ENCODE measurements at regions not wholly inside any gene's neighbourhood (a gene's known extent, or its start where the extent isn't known, plus 50 kb on each side); places are given as distances from the start of the nearest gene placed in this dataset.

GRCh38 chr10:56912043-56912442, 551.0 kb upstream of the ZWINT start (continued):
- TF ChIP-seq ZBTB25 (CRISPR knock-in tag; IDR thresholded peaks at IDR 0.05), result no peak

DNA sequence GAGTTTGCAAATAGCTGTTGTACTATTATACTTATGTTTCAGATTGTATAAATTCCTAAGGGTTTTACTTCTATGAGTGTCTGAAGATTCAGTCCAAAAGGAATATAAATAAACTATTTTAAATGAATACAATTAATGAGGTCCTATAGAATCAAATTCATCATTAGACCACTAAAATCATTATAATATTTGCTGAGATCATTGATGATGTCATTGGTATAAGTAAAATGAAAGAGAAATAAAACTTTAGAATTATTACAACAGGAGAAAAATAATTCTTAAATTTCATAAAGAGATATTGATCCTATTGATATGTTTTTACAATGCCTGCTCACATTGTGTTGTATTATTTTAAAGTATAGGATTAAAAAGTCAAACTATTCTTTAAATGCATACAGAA, 544.0 kb upstream of the ZWINT start:
- Histone ChIP-seq H3K9me3 (ENCODE audit: low read length) (no peaks in the 10 kb centered on the region), H3K9ac (ENCODE audit: insufficient read depth, low read depth, low read length) (no peak overlapping the region), H3K4me1 (ENCODE audit: insufficient read depth, low read length) (no peaks in the 10 kb centered on the region), H3K4me2 (ENCODE audit: low read depth, low read length) (no peak overlapping the region), H3K27ac (ENCODE audit: extremely low read length, insufficient read depth, low read length) (no peak overlapping the region), H3K36me3 (replicated peaks in 1 of 2; ENCODE audit: control insufficient read depth in 1 of 2, insufficient read depth in 2 of 2, low read length in 2 of 2) (no peaks in the 10 kb centered on the region), H3K79me2 (ENCODE audit: insufficient read depth, low read length) (no peaks in the 10 kb centered on the region), H3K27me3 (ENCODE audit: control insufficient read depth in 1 of 2, insufficient read depth in 2 of 2, low read length in 2 of 2) (no peaks in the 10 kb centered on the region), H2AFZ (ENCODE audit: low read length) (no peak overlapping the region), H3K4me3 (replicated peaks in 1 of 3; ENCODE audit: insufficient read depth in 1 of 3, low read depth in 2 of 3, low read length in 3 of 3) (no peak overlapping the region), H4K20me1 (ENCODE audit: insufficient read depth, low read length) (no peaks in the 10 kb centered on the region)
- TF ChIP-seq ZFP36 (IDR thresholded peaks at IDR 0.05; ENCODE audit: borderline replicate concordance, low read depth, low read length, partially characterized antibody) (no peak), PCBP1 (IDR thresholded peaks at IDR 0.05; ENCODE audit: borderline replicate concordance, low read depth, low read length) (no peak), ATF7 (IDR thresholded peaks at IDR 0.05) (peak; percentile 84), ATF7 (CRISPR knock-in tag; IDR thresholded peaks at IDR 0.05) (no peak), CBX5 (CRISPR knock-in tag; IDR thresholded peaks at IDR 0.05; ENCODE audit: borderline replicate concordance) (no peak)
- ATAC-seq (no peak), DNase-seq (ENCODE audit: low spot score) (no peak), FAIRE-seq (no peak)
- POLR2A ChIA-PET, result no interaction called here
- no TSS peak for BruUV-seq (replicated peaks)
- intact Hi-C loops (cut with micrococcal nuclease; ENCODE audit: unreplicated experiment), result no loop called here
- CTCF ChIA-PET (ENCODE audit: low intra/inter-chr PET ratio, low total read pairs), result no interaction called here
- in situ Hi-C loops (cut with HindIII; ENCODE audit: extremely low pct_ligation_motif_present, low pct_unique_long_range_greater_than_20kb), result no loop called here

- 3% methylated on average over 3 of the region's 3 CpGs for WGBS (ENCODE audit: low lambda C conversion rate)
- Histone ChIP-seq H3K9ac (ENCODE audit: insufficient read depth, low read depth, low read length) (no peak overlapping the region), H3K27ac (ENCODE audit: extremely low read length, insufficient read depth, low read length) (no peak overlapping the region), H3K4me1 (ENCODE audit: insufficient read depth, low read length) (no peaks in the 10 kb centered on the region), H3K9me3 (ENCODE audit: low read length) (no peaks in the 10 kb centered on the region), H3K4me2 (ENCODE audit: low read depth, low read length) (no peak overlapping the region), H3K4me3 (replicated peaks in 1 of 3; ENCODE audit: insufficient read depth in 1 of 3, low read depth in 2 of 3, low read length in 3 of 3) (no peak overlapping the region), H3K36me3 (replicated peaks in 1 of 2; ENCODE audit: control insufficient read depth in 1 of 2, insufficient read depth in 2 of 2, low read length in 2 of 2) (no peaks in the 10 kb centered on the region), H4K20me1 (ENCODE audit: insufficient read depth, low read length) (no peaks in the 10 kb centered on the region), H3K27me3 (ENCODE audit: control insufficient read depth in 1 of 2, insufficient read depth in 2 of 2, low read length in 2 of 2) (no peaks in the 10 kb centered on the region), H3K79me2 (ENCODE audit: insufficient read depth, low read length) (no peaks in the 10 kb centered on the region), H2AFZ (ENCODE audit: low read length) (no peak overlapping the region)
- CTCF ChIA-PET (ENCODE audit: low intra/inter-chr PET ratio, low total read pairs), result no interaction called here
- FAIRE-seq (no peak), ATAC-seq (no peak), DNase-seq (ENCODE audit: low spot score) (no peak)
- TF ChIP-seq CEBPB (IDR thresholded peaks at IDR 0.05; ENCODE audit: borderline replicate concordance, low read depth, low read length) (peak; percentile 88), ETV5 (CRISPR knock-in tag; IDR thresholded peaks at IDR 0.05; ENCODE audit: borderline replicate concordance) (no peak), GABPB1 (CRISPR knock-in tag; IDR thresholded peaks at IDR 0.05) (no peak), ZNF567 (CRISPR knock-in tag; IDR thresholded peaks at IDR 0.05; ENCODE audit: borderline replicate concordance) (no peak), CEBPG (CRISPR knock-in tag; IDR thresholded peaks at IDR 0.05) (0 out of 2 replicates have a peak, but pooled peaks have one; percentile 20), ZNF24 (IDR thresholded peaks at IDR 0.05) (no peak)
- TF ChIP-seq, protein P1, sequence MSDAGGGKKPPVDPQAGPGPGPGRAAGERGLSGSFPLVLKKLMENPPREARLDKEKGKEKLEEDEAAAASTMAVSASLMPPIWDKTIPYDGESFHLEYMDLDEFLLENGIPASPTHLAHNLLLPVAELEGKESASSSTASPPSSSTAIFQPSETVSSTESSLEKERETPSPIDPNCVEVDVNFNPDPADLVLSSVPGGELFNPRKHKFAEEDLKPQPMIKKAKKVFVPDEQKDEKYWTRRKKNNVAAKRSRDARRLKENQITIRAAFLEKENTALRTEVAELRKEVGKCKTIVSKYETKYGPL (CRISPR knock-in tag; IDR thresholded peaks at IDR 0.05), result no peak
- POLR2A ChIA-PET, result no interaction called here
- intact Hi-C loops (cut with micrococcal nuclease; ENCODE audit: unreplicated experiment) (no loop called here), in situ Hi-C loops (cut with HindIII; ENCODE audit: extremely low pct_ligation_motif_present, low pct_unique_long_range_greater_than_20kb) (no loop called here)
- BruUV-seq (replicated peaks), result no TSS peak
Measured at GRCh38 chr10:56902554-56902953, 541.5 kb upstream of the ZWINT start.

Measured in HepG2 (cell line).